Limb (tissue), 2 donors: ENCODE measurements at regions not wholly inside any gene's neighbourhood (a gene's known extent, or its start where the extent isn't known, plus 50 kb on each side); places are given as distances from the start of the nearest gene placed in this dataset.
"Not testable (repeated sequence)": the region's sequence is repeated elsewhere in the genome, so short reads cannot be mapped to it uniquely, and the experiment has no call there.

Source experiments
- DNase-seq, 2 donors: peaks; one replicate each; pipeline ENCODE4 v3.0.0-alpha.2; 2016; ENCODE audit errors: extremely low spot score in 2 of 2

DNA sequence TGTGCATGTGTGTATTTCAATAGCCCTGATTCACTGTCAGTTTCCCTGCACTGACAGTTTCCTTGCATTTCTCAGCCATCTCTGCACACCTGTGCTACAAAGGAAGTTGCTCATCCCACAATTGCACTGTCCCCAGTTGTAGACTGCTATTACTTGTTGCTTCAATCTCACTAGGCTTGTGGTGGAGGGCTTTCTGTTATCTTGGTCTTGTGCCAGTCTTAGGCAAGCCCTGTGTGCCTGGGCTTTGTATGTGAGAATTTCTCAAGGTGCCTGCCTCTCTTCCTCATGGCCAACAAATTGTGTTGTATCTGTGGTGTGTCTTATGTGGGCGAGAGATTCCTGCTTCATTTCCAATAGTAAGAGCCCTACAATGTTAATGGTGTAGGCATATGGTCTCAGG, 467.4 kb downstream of the GRIA2 start:
- DNase-seq = no peak

DNA sequence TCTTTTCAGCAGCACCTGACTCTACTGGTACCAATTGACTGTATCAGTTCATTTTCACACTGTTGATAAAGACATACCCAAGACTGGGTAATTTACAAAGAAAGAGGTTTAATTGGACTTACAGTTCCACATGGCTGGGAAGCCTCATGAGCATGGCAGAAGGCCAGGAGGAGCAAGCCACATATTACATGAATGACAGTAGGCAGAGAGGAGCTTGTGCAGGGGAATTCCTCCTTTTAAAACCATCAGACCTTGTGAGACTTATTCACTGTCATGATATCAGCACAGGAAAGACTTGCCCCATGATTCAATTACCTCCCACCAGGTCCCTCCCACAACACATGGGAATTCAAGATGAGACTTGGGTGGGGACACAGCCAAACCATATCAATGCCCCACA, 458.8 kb downstream of the GRIA2 start:
- DNase-seq = not testable (repeated sequence)

DNA sequence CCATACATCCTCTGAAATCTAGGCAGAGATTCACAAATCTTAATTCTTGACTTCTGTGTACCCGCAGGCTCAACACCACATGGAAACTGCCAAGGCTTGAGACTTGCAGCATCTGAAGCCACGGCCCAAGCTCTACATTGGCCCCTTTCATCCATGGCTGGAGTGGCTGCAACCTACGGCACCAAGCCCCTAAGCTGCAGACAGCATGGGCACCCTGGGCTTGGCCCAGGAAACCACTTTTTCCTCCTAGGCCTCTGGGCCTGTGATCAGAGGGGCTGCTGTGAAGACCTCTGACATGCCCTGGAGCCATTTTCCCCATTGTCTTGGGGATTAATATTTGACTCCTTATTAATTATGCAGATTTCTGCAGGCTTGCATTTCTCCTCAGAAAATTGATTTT, 457.9 kb downstream of the GRIA2 start:
- no peak for DNase-seq

DNA sequence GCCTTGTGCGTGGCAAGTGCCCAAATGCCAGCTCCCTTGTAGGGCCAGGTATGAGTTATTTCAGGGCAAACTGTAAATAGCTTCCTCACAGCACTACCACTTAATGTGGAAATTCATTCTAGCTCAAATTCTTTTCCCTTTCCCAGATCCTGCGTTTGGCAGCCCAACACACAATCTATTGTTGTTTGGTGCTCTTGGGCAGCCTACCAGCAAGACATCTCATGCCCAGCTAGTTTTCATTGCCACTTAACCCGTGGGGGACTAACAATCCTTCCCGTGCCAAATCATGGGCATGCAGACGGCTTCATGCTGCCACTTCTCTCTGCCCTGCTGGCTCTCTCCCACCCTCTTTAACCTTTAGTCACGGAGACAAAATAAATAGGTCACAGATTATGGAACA, 454.2 kb downstream of the GRIA2 start:
- no peak for DNase-seq

GRCh38 chr4:157667836-157668235, 447.3 kb downstream of the GRIA2 start:
- DNase-seq = no peak

DNA sequence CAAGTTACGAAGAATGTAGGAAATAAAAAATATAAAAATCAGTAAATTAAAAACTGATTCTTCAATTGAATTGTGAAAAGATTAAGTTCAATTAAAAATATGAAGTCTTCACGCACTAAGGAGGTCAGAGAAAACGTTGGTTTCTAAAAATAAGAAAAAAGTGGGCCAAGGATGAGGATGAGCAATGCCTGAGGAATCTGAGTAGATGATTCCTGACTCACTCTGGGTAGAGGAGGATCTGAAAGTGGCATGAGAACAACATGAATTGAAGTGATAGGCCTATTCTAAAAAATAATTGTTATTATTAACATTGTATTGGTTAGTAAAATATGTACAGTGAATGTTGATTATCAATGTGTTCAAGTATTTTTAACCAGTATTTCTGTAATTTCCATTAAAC, 444.2 kb downstream of the GRIA2 start:
- DNase-seq = no peak

DNA sequence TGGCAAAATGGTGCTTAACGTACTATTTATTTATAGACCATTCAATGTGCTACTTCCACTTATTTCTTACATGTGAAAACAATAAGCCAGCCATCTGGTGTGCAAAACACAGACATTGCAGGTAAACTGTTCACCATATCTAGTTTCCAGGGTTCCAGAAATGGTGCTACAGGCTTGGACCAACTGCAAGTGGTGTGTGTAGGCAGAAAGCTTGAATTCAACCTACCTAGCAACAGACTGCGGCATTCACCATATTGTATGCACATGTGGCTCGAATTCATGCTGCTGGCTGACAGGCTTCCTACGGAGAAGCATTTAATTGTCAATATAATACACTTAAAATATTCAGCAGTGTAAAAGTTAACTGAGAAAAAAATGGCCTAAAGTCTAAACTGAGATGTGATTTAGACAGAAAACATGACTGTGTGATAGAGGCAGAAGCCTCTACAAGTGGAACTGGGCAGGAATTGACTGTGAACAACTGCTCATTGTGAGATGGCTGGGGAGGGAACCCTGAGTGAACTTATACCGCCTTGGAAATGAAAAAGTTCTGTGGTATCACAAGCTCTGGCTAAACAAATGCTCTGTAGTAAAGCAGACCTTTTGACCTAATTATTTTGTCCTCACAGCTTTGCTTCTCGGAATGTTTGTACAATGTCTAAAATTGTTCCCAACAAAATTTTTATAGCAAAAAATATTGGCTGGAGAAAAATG, 434.7 kb downstream of the GRIA2 start:
- DNase-seq = no peak

- no peak for DNase-seq
Observed at GRCh38 chr4:157643257-157643656, 422.7 kb downstream of the GRIA2 start.

DNA sequence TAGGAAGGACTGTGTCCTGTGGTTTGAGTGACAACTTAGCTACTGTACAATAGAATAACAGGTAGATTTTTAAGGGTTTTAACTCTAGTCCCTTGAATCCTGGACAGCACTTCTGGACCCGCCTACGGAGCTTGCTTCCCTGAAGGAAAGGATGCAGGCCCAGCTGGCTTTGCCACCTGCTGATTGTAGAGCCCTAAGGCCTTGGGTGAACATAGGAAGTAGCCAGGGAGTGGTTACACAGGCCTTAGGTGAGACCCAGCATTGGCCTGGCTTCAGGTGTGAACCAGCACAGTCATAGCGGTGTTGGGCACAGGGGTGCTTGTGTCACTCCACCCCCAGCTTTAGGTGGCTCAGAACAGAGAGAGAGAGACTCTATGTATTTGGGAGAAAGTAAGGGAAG, 413.5 kb downstream of the GRIA2 start:
- DNase-seq = no peak

- DNase-seq = no peak
Observed at GRCh38 chr4:157616741-157617472, 396.4 kb downstream of the GRIA2 start.

GRCh38 chr4:157607996-157608395, 387.5 kb downstream of the GRIA2 start:
- DNase-seq = no peak

- no peak for DNase-seq
Observed at GRCh38 chr4:157600583-157600982, 380.1 kb downstream of the GRIA2 start.

DNA sequence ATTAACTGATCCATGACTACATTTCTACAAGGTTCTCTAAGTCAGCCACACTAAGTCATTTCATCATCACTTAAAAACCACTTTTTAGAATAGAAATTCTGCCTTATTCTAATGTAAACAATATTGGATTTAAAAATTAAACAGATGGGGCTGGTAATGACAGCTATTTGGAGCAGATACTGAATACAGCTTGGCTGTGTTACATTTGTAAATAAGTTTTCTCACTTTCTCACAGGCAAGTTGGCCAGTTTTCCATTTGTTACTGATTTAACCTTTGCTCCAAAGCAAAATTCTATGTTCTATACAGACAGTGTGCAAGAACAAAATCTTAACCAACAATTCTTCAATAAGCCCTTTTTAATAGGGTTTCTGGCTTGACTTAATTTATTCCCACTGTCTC, 370.7 kb downstream of the GRIA2 start:
- no peak for DNase-seq

- DNase-seq = no peak
Observed at GRCh38 chr4:157590679-157591078, 370.2 kb downstream of the GRIA2 start.

DNA sequence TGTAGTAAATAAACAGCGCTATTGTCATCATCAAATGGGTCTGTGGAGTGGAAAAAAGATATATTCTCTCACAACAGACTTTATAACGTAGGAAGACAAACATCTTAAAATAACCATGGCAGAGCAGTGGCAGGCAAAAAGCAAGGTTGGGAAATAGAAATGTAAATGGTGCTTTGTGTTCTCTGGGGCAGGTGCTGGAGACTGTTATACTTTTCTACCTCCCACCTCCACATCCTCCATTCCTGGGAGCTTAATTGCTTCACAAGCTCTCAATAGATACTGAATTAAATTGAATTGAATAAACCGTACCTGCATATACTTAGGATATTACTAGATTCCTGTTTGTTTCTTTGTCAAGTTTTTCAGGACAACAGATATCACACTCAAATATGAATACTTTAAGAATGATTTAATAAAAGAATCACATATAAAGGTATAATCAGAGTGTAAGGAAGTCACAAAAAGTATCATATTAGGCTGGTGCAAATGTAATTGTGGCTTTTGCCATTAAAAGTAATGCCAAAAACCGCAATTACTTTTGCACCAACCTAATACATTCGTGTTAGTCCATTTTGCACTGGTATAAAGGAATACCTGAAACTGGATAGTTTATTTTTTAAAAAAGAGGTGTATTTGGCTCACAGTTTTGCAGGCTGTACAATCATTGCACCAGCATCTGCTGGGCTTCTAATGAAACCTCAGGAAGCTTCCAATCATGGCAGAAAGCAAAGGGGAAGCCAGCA, 367.3 kb downstream of the GRIA2 start:
- no peak for DNase-seq

- no peak for DNase-seq
Observed at GRCh38 chr4:157582141-157582540, 361.6 kb downstream of the GRIA2 start.

DNA sequence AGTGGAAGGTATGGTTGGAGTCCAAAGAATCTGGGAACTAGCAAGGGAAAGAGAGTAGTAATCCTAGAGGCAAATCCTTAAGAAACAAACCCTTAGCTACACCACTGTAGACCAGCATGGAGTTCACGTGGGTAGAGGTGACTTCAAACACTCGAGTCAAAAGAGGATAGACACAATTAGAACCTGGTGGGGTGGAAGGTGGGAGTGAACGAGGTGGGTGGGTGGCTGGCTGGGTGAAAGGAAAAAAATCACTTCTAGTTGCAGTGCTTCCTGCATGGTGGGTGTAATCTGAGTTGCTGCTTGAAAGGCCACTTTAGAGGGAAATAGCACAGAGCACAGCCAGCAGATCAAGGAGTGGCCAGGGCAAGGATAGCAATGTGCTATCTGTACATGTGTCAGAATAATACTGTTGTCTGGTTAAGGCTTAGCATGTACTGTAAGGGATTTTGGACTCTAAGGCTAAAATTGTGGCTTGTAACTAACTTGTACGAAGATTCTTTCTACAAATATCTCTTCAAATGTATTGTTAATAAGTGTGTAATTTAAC, 356.2 kb downstream of the GRIA2 start:
- no peak for DNase-seq

DNA sequence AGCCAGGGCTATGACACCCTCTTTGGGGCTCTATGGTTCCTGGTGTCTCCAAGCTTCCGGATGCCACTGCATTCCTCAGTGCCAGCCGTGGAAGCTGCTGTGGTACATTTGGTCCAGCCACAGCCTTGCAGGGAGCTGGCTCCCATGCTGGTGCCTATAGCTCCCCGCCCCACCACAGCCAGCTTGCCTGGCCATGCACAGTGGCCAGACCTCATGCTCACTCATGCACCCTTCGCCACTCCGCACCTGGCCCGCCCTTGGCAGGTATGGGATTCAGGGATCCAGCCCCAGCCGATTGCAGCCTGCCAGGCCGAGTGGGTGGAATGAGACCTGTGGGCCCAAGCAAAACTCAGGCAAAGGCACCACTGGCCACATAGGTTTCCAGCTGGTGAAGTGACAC, 354.8 kb downstream of the GRIA2 start:
- DNase-seq = no peak

DNA sequence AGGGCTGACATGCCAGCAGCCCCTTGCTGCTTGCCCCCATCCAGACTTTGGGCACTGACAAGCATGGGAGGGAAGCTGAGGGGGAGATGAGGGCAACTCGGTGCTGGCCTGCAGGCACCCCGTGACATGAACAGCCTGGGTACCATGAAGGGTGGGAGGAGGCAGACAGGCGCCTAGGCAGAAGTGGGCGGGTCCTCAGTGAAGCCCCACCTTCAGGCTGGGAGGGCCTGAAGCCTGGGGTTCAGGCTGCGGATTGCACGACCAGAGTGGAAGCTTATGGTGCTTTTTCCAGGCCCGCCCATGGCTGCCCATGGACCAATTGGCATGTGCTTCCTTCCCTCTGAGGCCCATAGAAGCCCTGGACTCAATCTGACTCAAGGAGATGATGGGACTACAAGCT, 354.1 kb downstream of the GRIA2 start:
- DNase-seq = no peak

DNA sequence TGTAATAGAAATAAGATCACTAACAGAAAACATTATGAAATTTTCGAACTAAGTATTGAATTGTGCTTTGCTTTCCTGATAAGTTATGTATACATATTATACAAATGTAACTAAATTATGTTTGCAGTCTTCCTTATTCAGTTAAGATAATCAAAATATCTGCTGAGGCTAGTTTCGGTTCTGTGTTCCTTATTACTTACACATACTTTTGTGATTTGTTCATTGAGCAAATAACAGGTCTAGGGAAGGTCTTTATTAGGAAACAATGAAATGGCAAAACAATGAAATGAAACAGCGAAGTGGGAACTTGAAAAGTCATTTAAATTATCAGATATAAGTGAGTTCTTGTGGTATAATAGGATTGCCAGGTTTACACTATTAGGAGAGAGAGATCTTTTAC, 352.4 kb downstream of the GRIA2 start:
- no peak for DNase-seq

GRCh38 chr4:157572284-157572683, 351.8 kb downstream of the GRIA2 start:
- DNase-seq = no peak

- no peak for DNase-seq
Observed at GRCh38 chr4:157564771-157565170, 344.2 kb downstream of the GRIA2 start.
